HepG2 (cell line): ENCODE measurements at regions not wholly inside any gene's neighbourhood (a gene's known extent, or its start where the extent isn't known, plus 50 kb on each side); places are given as distances from the start of the nearest gene placed in this dataset.

Source experiments
- ATAC-seq: fragments of 200-7000 bp; cut with Tn5 transposase; 3 replicates; pipeline ENCODE4 v1.9.1; 2020; ENCODE audit warnings: mild to moderate bottlenecking, moderate library complexity
- BruUV-seq: library from RNA; stranded (reverse); fragments of 400-500 nt; replicated peaks from 2 replicates; lab custom pipeline; 2021; lab: Mats Ljungman, UMichigan
- CTCF ChIA-PET: fragments of 300-600 bp; formaldehyde crosslinking; extraction: SDS; loops from one replicate; lab custom pipeline; 2021; ENCODE audit warnings: low total read pairs, inconsistent platforms, low intra/inter-chr PET ratio; lab: Yijun Ruan, JAX
- POLR2A ChIA-PET: fragments of 350-600 bp; sonication (Branson Sonifier 250); formaldehyde crosslinking; loops from one replicate; lab custom pipeline; 2020; ENCODE audit warnings: antibody characterized with exemption, inconsistent platforms; lab: Yijun Ruan, JAX
- DNase-seq: peaks from one replicate; pipeline ENCODE4 v3.0.0-alpha.2; 2015; ENCODE audit warnings: low spot score
- FAIRE-seq: peaks from 3 replicates; lab custom pipeline; 2011; peaks lifted over from hg19 to GRCh38; lab: Jason Lieb, UNC
- H2AFZ ChIP-seq: one replicate; pipeline ENCODE4 v1.6.1; 2011; ENCODE audit warnings: low read length, inconsistent platforms
- H3K27ac ChIP-seq: fragments of 300-600 bp; 3 replicates; pipeline ENCODE4 v1.8.0; 2011; ENCODE audit warnings: mixed run types, mild to moderate bottlenecking, mixed read lengths, low read length, inconsistent platforms; ENCODE audit not compliant: insufficient read depth; ENCODE audit errors: extremely low read length
- H3K27me3 ChIP-seq, 2 experiments: fragments of 200-600 bp in 1 of 2; 2 replicates in 1 of 2; 3 replicates in 1 of 2; pipeline versions ENCODE4 v1.6.0 to v1.8.0; 2011; ENCODE audit warnings: low read length in 2 of 2, mild to moderate bottlenecking in 2 of 2, moderate library complexity in 2 of 2, inconsistent platforms in 1 of 2; ENCODE audit not compliant: insufficient read depth in 2 of 2, control insufficient read depth in 1 of 2
- H3K36me3 ChIP-seq, 2 experiments: fragments of 200-600 bp in 1 of 2; replicated peaks in 1 of 2; 2 replicates in 1 of 2; 3 replicates in 1 of 2; pipeline versions ENCODE4 v1.5.1 to v1.8.0; 2011; ENCODE audit warnings: low read length in 2 of 2, inconsistent platforms in 1 of 2; ENCODE audit not compliant: insufficient read depth in 2 of 2, control insufficient read depth in 1 of 2
- H3K4me1 ChIP-seq: 2 replicates; pipeline ENCODE4 v1.5.1; 2012; ENCODE audit warnings: low read length, inconsistent platforms; ENCODE audit not compliant: insufficient read depth
- H3K4me2 ChIP-seq: 2 replicates; pipeline ENCODE4 v1.6.0; 2011; ENCODE audit warnings: low read depth, low read length, inconsistent platforms
- H3K4me3 ChIP-seq, 3 experiments: fragments of 200-600 bp in 1 of 3; sonication (generic), shearing (Covaris generic) in 1 of 3; replicated peaks in 1 of 3; 2 replicates each; pipeline ENCODE4 v1.5.1; 2011 to 2016; ENCODE audit warnings: low read length in 3 of 3, inconsistent platforms in 2 of 3, low read depth in 2 of 3, mild to moderate bottlenecking in 2 of 3, control low read depth in 1 of 3, mixed read lengths in 1 of 3; ENCODE audit not compliant: insufficient read depth in 1 of 3
- H3K79me2 ChIP-seq: one replicate; pipeline ENCODE4 v1.6.1; 2011; ENCODE audit warnings: low read length, inconsistent platforms; ENCODE audit not compliant: insufficient read depth
- H3K9ac ChIP-seq: 2 replicates; pipeline ENCODE4 v1.6.0; 2011; ENCODE audit warnings: mild to moderate bottlenecking, low read depth, low read length, inconsistent platforms; ENCODE audit not compliant: insufficient read depth
- H3K9me3 ChIP-seq: 2 replicates; pipeline ENCODE4 v1.5.1; 2012; ENCODE audit warnings: mild to moderate bottlenecking, low read length
- H4K20me1 ChIP-seq: 2 replicates; pipeline ENCODE4 v1.6.0; 2011; ENCODE audit warnings: inconsistent platforms, mild to moderate bottlenecking, low read length, moderate library complexity; ENCODE audit not compliant: insufficient read depth
- CENPT ChIP-seq: sonication (generic); formaldehyde crosslinking; IDR thresholded peaks from 2 replicates; pipeline ENCODE4 v1.8.0; 2022; ENCODE audit warnings: low read depth, mild to moderate bottlenecking, moderate library complexity, missing genetic modification reagents
- CREBL2 ChIP-seq: sonication (generic); formaldehyde crosslinking; IDR thresholded peaks from 2 replicates; pipeline ENCODE4 v1.8.1; 2023; ENCODE audit warnings: missing genetic modification reagents, mild to moderate bottlenecking, borderline replicate concordance
- JUNB ChIP-seq: sonication (generic); formaldehyde crosslinking; IDR thresholded peaks from 2 replicates; pipeline ENCODE4 v1.8.0; 2022; ENCODE audit warnings: missing genetic modification reagents, mild to moderate bottlenecking, borderline replicate concordance
- KDM4B ChIP-seq: sonication (generic); formaldehyde crosslinking; IDR thresholded peaks from 2 replicates; pipeline ENCODE4 v1.4.0; 2020; ENCODE audit warnings: missing genetic modification reagents
- PRMT3 ChIP-seq: sonication (generic); formaldehyde crosslinking; IDR thresholded peaks from 2 replicates; pipeline ENCODE4 v1.8.1; 2022; ENCODE audit warnings: low read depth, mild to moderate bottlenecking, moderate library complexity, missing genetic modification reagents, borderline replicate concordance
- SIX1 ChIP-seq: sonication (generic); formaldehyde crosslinking; IDR thresholded peaks from 2 replicates; pipeline ENCODE4 v1.4.0; 2020; ENCODE audit warnings: missing genetic modification reagents, borderline replicate concordance
- ZGPAT ChIP-seq: IDR thresholded peaks from 2 replicates; pipeline ENCODE4 v1.6.1; 2016; ENCODE audit warnings: mild to moderate bottlenecking
- ZKSCAN1 ChIP-seq: fragments of 150-350 bp; IDR thresholded peaks from 2 replicates; pipeline ENCODE4 v1.6.1; 2014; ENCODE audit warnings: low read length
- ZNF101 ChIP-seq: sonication (generic); formaldehyde crosslinking; IDR thresholded peaks from 2 replicates; pipeline ENCODE4 v1.4.0; 2020; ENCODE audit warnings: mild to moderate bottlenecking, low read depth, missing genetic modification reagents, borderline replicate concordance
- WGBS: methylation state at CpG from one replicate; pipeline ENCODE4 v1.1.6; 2017; ENCODE audit warnings: low lambda C conversion rate; 5-methylcytosine and 5-hydroxymethylcytosine counted together
- in situ Hi-C: cut with HindIII; loops from 2 replicates; pipeline ENCODE4 v1.10.0; 2017; ENCODE audit warnings: low pct_unique_long_range_greater_than_20kb; ENCODE audit not compliant: extremely low pct_ligation_motif_present
- intact Hi-C: fragments of 100-400 bp; cut with micrococcal nuclease; formaldehyde crosslinking; loops from one replicate; pipeline ENCODE4 v1.10.0; 2022; ENCODE audit not compliant: unreplicated experiment

GRCh38 chr6:98546376-98546775, 288.0 kb upstream of the POU3F2 start:
- H3K4me1 ChIP-seq: no peaks in the 10 kb centered on the region
- H3K36me3 ChIP-seq: no peaks in the 10 kb centered on the region
- H3K27me3 ChIP-seq: no peaks in the 10 kb centered on the region
- H3K9me3 ChIP-seq: no peaks in the 10 kb centered on the region
- H3K4me2 ChIP-seq: no peak overlapping the region
- CTCF ChIA-PET: no interaction called here
- in situ Hi-C loops: no loop called here
- intact Hi-C loops: no loop called here
- TF ChIP-seq CREBL2 (no peak), ZKSCAN1 (no peak), KDM4B (CRISPR knock-in tag) (no peak), ZNF101 (no peak), SIX1 (CRISPR knock-in tag) (no peak), PRMT3 (no peak), ZGPAT (CRISPR knock-in tag) (no peak), CENPT (CRISPR knock-in tag) (no peak)
- TF ChIP-seq, all 625 proteins: peak for 0
- H3K9ac ChIP-seq: no peak overlapping the region
- no peaks in the 10 kb centered on the region for H3K79me2 ChIP-seq
- no peaks in the 10 kb centered on the region for H4K20me1 ChIP-seq
- H3K27ac ChIP-seq: no peak overlapping the region
- no peak overlapping the region for H3K4me3 ChIP-seq
- no TSS peak for BruUV-seq
- FAIRE-seq (no peak), DNase-seq (no peak), ATAC-seq (no peak)
- no peak overlapping the region for H2AFZ ChIP-seq
- WGBS: 3% methylated on average over 2 of the region's 2 CpGs
- POLR2A ChIA-PET: no interaction called here

GRCh38 chr6:98547151-98547550, 287.2 kb upstream of the POU3F2 start:
- no peaks in the 10 kb centered on the region for H3K4me1 ChIP-seq
- no peak overlapping the region for H3K27ac ChIP-seq
- CTCF ChIA-PET: no interaction called here
- POLR2A ChIA-PET: no interaction called here
- no peaks in the 10 kb centered on the region for H3K27me3 ChIP-seq
- no peak overlapping the region for H2AFZ ChIP-seq
- intact Hi-C loops: no loop called here
- H3K79me2 ChIP-seq: no peaks in the 10 kb centered on the region
- H3K9me3 ChIP-seq: no peaks in the 10 kb centered on the region
- DNase-seq (no peak), FAIRE-seq (no peak), ATAC-seq (no peak)
- no peak overlapping the region for H3K4me3 ChIP-seq
- no peak overlapping the region for H3K9ac ChIP-seq
- no peaks in the 10 kb centered on the region for H3K36me3 ChIP-seq
- no peak overlapping the region for H3K4me2 ChIP-seq
- H4K20me1 ChIP-seq: no peaks in the 10 kb centered on the region
- no TSS peak for BruUV-seq
- WGBS: 1% methylated on average over 5 of the region's 6 CpGs
- TF ChIP-seq JUNB (CRISPR knock-in tag): no peak
- in situ Hi-C loops: no loop called here
